Suprapubic skin (tissue), 4 donors: ENCODE measurements at regions not wholly inside any gene's neighbourhood (a gene's known extent, or its start where the extent isn't known, plus 50 kb on each side); places are given as distances from the start of the nearest gene placed in this dataset.

Experiments
- CTCF ChIP-seq, 2 donors: fragments of 200-600 bp in 1 of 2; fragments of 450-650 bp in 1 of 2; sonication (generic) in 1 of 2; IDR thresholded peaks; one replicate each; pipeline ENCODE4 v1.5.1; 2016 to 2019; ENCODE audit warnings: antibody characterized with exemption in 2 of 2, mild to moderate bottlenecking in 1 of 2, moderate library complexity in 1 of 2
- POLR2A ChIP-seq, 2 donors: fragments of 450-650 bp; IDR thresholded peaks; one replicate each; pipeline ENCODE4 v1.6.1; 2017; ENCODE audit warnings: antibody characterized with exemption in 2 of 2, mild to moderate bottlenecking in 2 of 2, moderate library complexity in 2 of 2
- POLR2AphosphoS5 ChIP-seq, 3 donors: sonication (generic); formaldehyde crosslinking; IDR thresholded peaks; one replicate each; pipeline ENCODE4 v1.6.1; 2017; ENCODE audit warnings: antibody characterized with exemption in 3 of 3

- no peak for TF ChIP-seq CTCF (IDR thresholded peaks at IDR 0.05)
- no peak for TF ChIP-seq POLR2AphosphoS5 (IDR thresholded peaks at IDR 0.05)
- no peak for TF ChIP-seq POLR2A (IDR thresholded peaks at IDR 0.05)
These were observed 188.7 kb upstream of the IGF1 start for GRCh38 chr12:102669056-102669455.
